Gastrocnemius medialis (tissue), 4 donors: ENCODE measurements at regions not wholly inside any gene's neighbourhood (a gene's known extent, or its start where the extent isn't known, plus 50 kb on each side); places are given as distances from the start of the nearest gene placed in this dataset.

Experiments
- CTCF ChIP-seq, 5 experiments: fragments of 450-650 bp in 3 of 5; fragments of 200-600 bp in 2 of 5; sonication (generic) in 2 of 5; IDR thresholded peaks in 4 of 5; conservative IDR thresholded peaks in 1 of 5; 1 replicate in 4 of 5; 2 replicates in 1 of 5; pipeline ENCODE4 v1.5.1; 2016 to 2019; ENCODE audit warnings: antibody characterized with exemption in 5 of 5, mild to moderate bottlenecking in 3 of 5, moderate library complexity in 3 of 5
- POLR2A ChIP-seq, 2 donors: fragments of 450-650 bp; IDR thresholded peaks; one replicate each; pipeline ENCODE4 v1.6.1; 2017; ENCODE audit warnings: antibody characterized with exemption in 2 of 2, mild to moderate bottlenecking in 2 of 2, moderate library complexity in 2 of 2

- TF ChIP-seq POLR2A (IDR thresholded peaks at IDR 0.05): no peak
- TF ChIP-seq CTCF (IDR thresholded peaks at IDR 0.05 in 4 of 5, conservative IDR thresholded peaks at IDR 0.05 in 1 of 5): no peak
Measured at GRCh38 chr7:88548399-88548798, 211.1 kb upstream of the ZNF804B start.
